ENCODE measurements at regions not wholly inside any gene's neighbourhood (a gene's known extent, or its start where the extent isn't known, plus 50 kb on each side); places are given as distances from the start of the nearest gene placed in this dataset.

- TF ChIP-seq ZNF687 (CRISPR knock-in tag; IDR thresholded peaks at IDR 0.05) (no peak), TMF1 (CRISPR knock-in tag; IDR thresholded peaks at IDR 0.05; ENCODE audit: low read depth) (no peak), CEBPZ (IDR thresholded peaks at IDR 0.05; ENCODE audit: low read length) (no peak), ZSCAN9 (CRISPR knock-in tag; IDR thresholded peaks at IDR 0.05; ENCODE audit: borderline replicate concordance) (no peak), NRL (CRISPR knock-in tag; IDR thresholded peaks at IDR 0.05; ENCODE audit: borderline replicate concordance) (no peak), ZNF567 (CRISPR knock-in tag; IDR thresholded peaks at IDR 0.05; ENCODE audit: borderline replicate concordance) (no peak), ZNF781 (CRISPR knock-in tag; IDR thresholded peaks at IDR 0.05; ENCODE audit: borderline replicate concordance, not compliant biosample characterization) (no peak), ZKSCAN5 (CRISPR knock-in tag; IDR thresholded peaks at IDR 0.05) (no peak), ZNF333 (CRISPR knock-in tag; IDR thresholded peaks at IDR 0.05; ENCODE audit: borderline replicate concordance) (no peak), ZNF10 (CRISPR knock-in tag; IDR thresholded peaks at IDR 0.05; ENCODE audit: borderline replicate concordance, low read depth) (no peak)
Observed at GRCh38 chr11:70758206-70758605, 359.9 kb downstream of the CTTN start (continued).
